HG03039 (cell line): ENCODE measurements at regions not wholly inside any gene's neighbourhood (a gene's known extent, or its start where the extent isn't known, plus 50 kb on each side); places are given as distances from the start of the nearest gene placed in this dataset.

ENCODE experiments used
- ATAC-seq: cut with Tn5 transposase; IDR thresholded peaks from one replicate; pipeline ENCODE4 v1.9.1; 2021; ENCODE audit warnings: mild to moderate bottlenecking, moderate library complexity; ENCODE audit not compliant: unreplicated experiment

GRCh38 chr1:208820580-208821212, 576.5 kb upstream of the PLXNA2 start:
- no peak for ATAC-seq

GRCh38 chr1:208821939-208822338, 577.8 kb upstream of the PLXNA2 start:
- ATAC-seq: no peak

- ATAC-seq: no peak
Measured at GRCh38 chr1:208825300-208825699, 581.1 kb upstream of the PLXNA2 start.

GRCh38 chr1:208829595-208829994, 585.4 kb upstream of the PLXNA2 start:
- no peak for ATAC-seq

GRCh38 chr1:208834381-208835096, 590.4 kb upstream of the PLXNA2 start:
- no peak for ATAC-seq

GRCh38 chr1:208835097-208835463, 590.9 kb upstream of the PLXNA2 start:
- no peak for ATAC-seq

- ATAC-seq: no peak
Measured at GRCh38 chr1:208835781-208836180, 591.6 kb upstream of the PLXNA2 start.

GRCh38 chr1:208837242-208837641, 593.1 kb upstream of the PLXNA2 start:
- no peak for ATAC-seq

- no peak for ATAC-seq
Measured at GRCh38 chr1:208841436-208841835, 597.3 kb upstream of the PLXNA2 start.

- no peak for ATAC-seq
Measured at GRCh38 chr1:208842451-208842850, 598.3 kb upstream of the PLXNA2 start.

- no peak for ATAC-seq
Measured at GRCh38 chr1:208844158-208844557, 600.0 kb upstream of the PLXNA2 start.

- ATAC-seq: no peak
Measured at GRCh38 chr1:208848854-208849253, 604.7 kb upstream of the PLXNA2 start.

GRCh38 chr1:208850442-208850841, 606.3 kb upstream of the PLXNA2 start:
- no peak for ATAC-seq

GRCh38 chr1:208851366-208851765, 607.2 kb upstream of the PLXNA2 start:
- no peak for ATAC-seq

- ATAC-seq: no peak
Measured at GRCh38 chr1:208852911-208853310, 608.7 kb upstream of the PLXNA2 start.

GRCh38 chr1:208855403-208855802, 611.2 kb upstream of the PLXNA2 start:
- no peak for ATAC-seq

GRCh38 chr1:208857465-208857864, 613.3 kb upstream of the PLXNA2 start:
- no peak for ATAC-seq

- ATAC-seq: no peak
Measured at GRCh38 chr1:208858738-208859137, 614.6 kb upstream of the PLXNA2 start.

- ATAC-seq: no peak
Measured at GRCh38 chr1:208864366-208864965, 620.3 kb upstream of the PLXNA2 start.

GRCh38 chr1:208866386-208866955, 622.3 kb upstream of the PLXNA2 start:
- no peak for ATAC-seq

GRCh38 chr1:208868554-208868953, 624.4 kb upstream of the PLXNA2 start:
- no peak for ATAC-seq

GRCh38 chr1:208874915-208875314, 630.7 kb upstream of the PLXNA2 start:
- no peak for ATAC-seq
